HEK293 (cell line): ENCODE measurements at regions not wholly inside any gene's neighbourhood (a gene's known extent, or its start where the extent isn't known, plus 50 kb on each side); places are given as distances from the start of the nearest gene placed in this dataset.
A peak's percentile ranks its signal among the peaks of the same experiment; 100 is the strongest.

Source experiments
- CTCF ChIA-PET: fragments of 350-600 bp; formaldehyde crosslinking; extraction: SDS; loops from one replicate; lab custom pipeline; 2021; ENCODE audit warnings: antibody characterized with exemption; lab: Yijun Ruan, JAX
- POLR2A ChIA-PET: fragments of 300-600 bp; formaldehyde crosslinking; extraction: SDS; loops from one replicate; lab custom pipeline; 2020; ENCODE audit warnings: antibody characterized with exemption, inconsistent platforms; lab: Yijun Ruan, JAX
- H3K27ac ChIP-seq: fragments of 200-500 bp; sonication (Bioruptor generic); 2 replicates; pipeline ENCODE4 v1.5.1; 2014; ENCODE audit warnings: low read depth, low read length, control low read depth, inconsistent platforms; ENCODE audit errors: extremely low read depth
- H3K36me3 ChIP-seq, 2 experiments: fragments of 200-500 bp in 1 of 2; sonication (Bioruptor generic) in 1 of 2; 1 replicate in 1 of 2; 2 replicates in 1 of 2; pipeline ENCODE4 v1.5.1; 2014 to 2017; ENCODE audit warnings: inconsistent platforms in 2 of 2, low read length in 2 of 2; ENCODE audit not compliant: control insufficient read depth in 2 of 2, insufficient read depth in 1 of 2
- H3K4me1 ChIP-seq: fragments of 200-500 bp; sonication (Bioruptor generic); 2 replicates; pipeline ENCODE4 v1.5.1; 2014; ENCODE audit warnings: mild to moderate bottlenecking, low read length, inconsistent platforms; ENCODE audit not compliant: control insufficient read depth, insufficient read depth
- H3K4me3 ChIP-seq: 2 replicates; pipeline ENCODE4 v1.5.1; 2011; ENCODE audit warnings: low read depth, mild to moderate bottlenecking, control low read depth, low read length, moderate library complexity
- H3K9me3 ChIP-seq: fragments of 200-500 bp; sonication (Bioruptor generic); 2 replicates; pipeline ENCODE4 v1.5.1; 2014; ENCODE audit warnings: low read depth, low read length, inconsistent platforms; ENCODE audit not compliant: control insufficient read depth, insufficient read depth
- ELK4 ChIP-seq: IDR thresholded peaks from 2 replicates; pipeline ENCODE4 v1.6.1; 2011; ENCODE audit warnings: mild to moderate bottlenecking, low read depth, low read length, borderline replicate concordance
- GFI1B ChIP-seq: fragments of 450-650 bp; formaldehyde crosslinking; IDR thresholded peaks from 2 replicates; pipeline ENCODE4 v1.5.1; 2016; ENCODE audit warnings: missing biosample characterization, missing genetic modification characterization
- HOXD13 ChIP-seq: sonication (generic); formaldehyde crosslinking; IDR thresholded peaks from 2 replicates; pipeline ENCODE4 v1.8.0; 2022; ENCODE audit warnings: missing genetic modification reagents, borderline replicate concordance
- KLF1 ChIP-seq: fragments of 450-650 bp; formaldehyde crosslinking; IDR thresholded peaks from 2 replicates; pipeline ENCODE4 v1.5.1; 2016; ENCODE audit warnings: missing biosample characterization, missing genetic modification characterization
- KLF10 ChIP-seq: fragments of 450-650 bp; IDR thresholded peaks from 2 replicates; pipeline ENCODE4 v1.5.1; 2018; ENCODE audit warnings: missing biosample characterization, mild to moderate bottlenecking, missing genetic modification characterization
- MEIS1 ChIP-seq: sonication (generic); formaldehyde crosslinking; IDR thresholded peaks from 2 replicates; pipeline ENCODE4 v1.8.1; 2022; ENCODE audit warnings: missing genetic modification reagents, mild to moderate bottlenecking, borderline replicate concordance
- ZBTB26 ChIP-seq: fragments of 450-650 bp; formaldehyde crosslinking; optimal IDR thresholded peaks from 2 replicates; pipeline ENCODE3; 2016; ENCODE audit warnings: missing biosample characterization, mild to moderate bottlenecking, missing genetic modification characterization
- ZBTB44 ChIP-seq: fragments of 450-650 bp; IDR thresholded peaks from 2 replicates; pipeline ENCODE4 v1.5.1; 2018; ENCODE audit warnings: missing biosample characterization, mild to moderate bottlenecking, missing genetic modification characterization
- ZBTB8A ChIP-seq: fragments of 450-650 bp; formaldehyde crosslinking; IDR thresholded peaks from 2 replicates; pipeline ENCODE4 v1.5.1; 2016; ENCODE audit warnings: missing biosample characterization, missing genetic modification characterization
- ZNF146 ChIP-seq: fragments of 450-650 bp; formaldehyde crosslinking; IDR thresholded peaks from 2 replicates; pipeline ENCODE4 v1.5.1; 2016; ENCODE audit warnings: missing biosample characterization, missing genetic modification characterization
- ZNF311 ChIP-seq: fragments of 450-650 bp; formaldehyde crosslinking; IDR thresholded peaks from 2 replicates; pipeline ENCODE4 v1.5.1; 2017; ENCODE audit warnings: missing biosample characterization, missing genetic modification characterization, borderline replicate concordance
- ZNF48 ChIP-seq: fragments of 450-650 bp; formaldehyde crosslinking; IDR thresholded peaks from 2 replicates; pipeline ENCODE4 v1.5.1; 2016; ENCODE audit warnings: missing biosample characterization, missing genetic modification characterization
- ZNF571 ChIP-seq: fragments of 450-650 bp; formaldehyde crosslinking; IDR thresholded peaks from 2 replicates; pipeline ENCODE4 v1.5.0; 2017; ENCODE audit warnings: missing biosample characterization, missing genetic modification characterization
- ZNF585B ChIP-seq: fragments of 450-650 bp; formaldehyde crosslinking; IDR thresholded peaks from 2 replicates; pipeline ENCODE4 v1.5.1; 2016; ENCODE audit warnings: missing biosample characterization, missing genetic modification characterization
- ZNF654 ChIP-seq: fragments of 450-650 bp; formaldehyde crosslinking; IDR thresholded peaks from 2 replicates; pipeline ENCODE4 v1.5.1; 2016; ENCODE audit warnings: low read depth, missing biosample characterization, missing genetic modification characterization
- ZNF660 ChIP-seq: fragments of 450-650 bp; IDR thresholded peaks from 2 replicates; pipeline ENCODE4 v1.5.1; 2018; ENCODE audit warnings: missing biosample characterization, mild to moderate bottlenecking, missing genetic modification characterization
- ZNF785 ChIP-seq: fragments of 450-650 bp; formaldehyde crosslinking; IDR thresholded peaks from 2 replicates; pipeline ENCODE4 v1.5.1; 2016; ENCODE audit warnings: missing biosample characterization, missing genetic modification characterization
- TF ChIP-seq, protein P1 (sequence below): fragments of 450-650 bp; formaldehyde crosslinking; IDR thresholded peaks from 2 replicates; pipeline ENCODE4 v1.5.1; 2016; ENCODE audit warnings: missing biosample characterization, missing genetic modification characterization
- TF ChIP-seq, protein P2 (sequence below): fragments of 450-650 bp; formaldehyde crosslinking; IDR thresholded peaks from 2 replicates; pipeline ENCODE4 v1.5.1; 2016; ENCODE audit warnings: missing biosample characterization, missing genetic modification characterization
- TF ChIP-seq, protein P3 (sequence below): fragments of 450-650 bp; formaldehyde crosslinking; IDR thresholded peaks from 2 replicates; pipeline ENCODE4 v1.5.1; 2017; ENCODE audit warnings: missing biosample characterization, missing genetic modification characterization

DNA sequence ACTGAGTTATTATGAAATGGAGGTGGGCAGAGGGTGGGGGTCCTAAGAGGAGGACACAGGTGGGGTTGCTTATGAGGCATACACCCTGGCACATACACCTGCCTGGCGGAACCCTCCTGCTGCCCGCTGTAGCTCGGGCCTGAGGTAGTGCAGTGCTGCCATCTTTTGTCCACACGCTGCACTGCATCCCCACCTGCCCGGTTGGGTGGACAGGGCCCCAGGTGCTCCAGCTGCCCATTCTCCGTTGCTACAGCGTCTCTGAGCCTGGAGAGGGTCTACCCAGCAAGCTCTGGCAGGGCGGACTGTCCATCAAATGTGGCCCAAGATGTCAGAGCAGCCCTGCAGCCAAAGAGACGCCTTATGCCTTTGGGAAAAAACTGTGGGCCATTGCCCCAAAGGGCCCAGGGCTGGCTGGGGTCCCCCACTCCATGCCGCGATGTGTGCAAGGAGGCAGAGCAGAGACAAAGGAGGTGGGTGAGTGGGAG is 131.2 kb downstream of the BUD13 start:
- no peak overlapping the region for H3K27ac ChIP-seq
- no peaks in the 10 kb centered on the region for H3K9me3 ChIP-seq
- H3K36me3 ChIP-seq = no peaks in the 10 kb centered on the region
- POLR2A ChIA-PET = interaction anchor here (0.6 kb wide), 1 partner anchor 502 kb away, joined by 4 read pairs; no protein-coding TSS in a partner anchor
- TF ChIP-seq ZNF48 (tag by site-specific recombination) (no peak), KLF10 (tag by site-specific recombination) (no peak), ELK4 (no peak), MEIS1 (CRISPR knock-in tag) (no peak), ZBTB8A (tag by site-specific recombination) (no peak), ZNF660 (no peak), ZNF146 (tag by site-specific recombination) (no peak), ZNF585B (no peak), ZNF785 (no peak), ZNF654 (tag by site-specific recombination) (peak; percentile 62), HOXD13 (CRISPR knock-in tag) (no peak), ZNF311 (no peak)
- TF ChIP-seq, protein P1, sequence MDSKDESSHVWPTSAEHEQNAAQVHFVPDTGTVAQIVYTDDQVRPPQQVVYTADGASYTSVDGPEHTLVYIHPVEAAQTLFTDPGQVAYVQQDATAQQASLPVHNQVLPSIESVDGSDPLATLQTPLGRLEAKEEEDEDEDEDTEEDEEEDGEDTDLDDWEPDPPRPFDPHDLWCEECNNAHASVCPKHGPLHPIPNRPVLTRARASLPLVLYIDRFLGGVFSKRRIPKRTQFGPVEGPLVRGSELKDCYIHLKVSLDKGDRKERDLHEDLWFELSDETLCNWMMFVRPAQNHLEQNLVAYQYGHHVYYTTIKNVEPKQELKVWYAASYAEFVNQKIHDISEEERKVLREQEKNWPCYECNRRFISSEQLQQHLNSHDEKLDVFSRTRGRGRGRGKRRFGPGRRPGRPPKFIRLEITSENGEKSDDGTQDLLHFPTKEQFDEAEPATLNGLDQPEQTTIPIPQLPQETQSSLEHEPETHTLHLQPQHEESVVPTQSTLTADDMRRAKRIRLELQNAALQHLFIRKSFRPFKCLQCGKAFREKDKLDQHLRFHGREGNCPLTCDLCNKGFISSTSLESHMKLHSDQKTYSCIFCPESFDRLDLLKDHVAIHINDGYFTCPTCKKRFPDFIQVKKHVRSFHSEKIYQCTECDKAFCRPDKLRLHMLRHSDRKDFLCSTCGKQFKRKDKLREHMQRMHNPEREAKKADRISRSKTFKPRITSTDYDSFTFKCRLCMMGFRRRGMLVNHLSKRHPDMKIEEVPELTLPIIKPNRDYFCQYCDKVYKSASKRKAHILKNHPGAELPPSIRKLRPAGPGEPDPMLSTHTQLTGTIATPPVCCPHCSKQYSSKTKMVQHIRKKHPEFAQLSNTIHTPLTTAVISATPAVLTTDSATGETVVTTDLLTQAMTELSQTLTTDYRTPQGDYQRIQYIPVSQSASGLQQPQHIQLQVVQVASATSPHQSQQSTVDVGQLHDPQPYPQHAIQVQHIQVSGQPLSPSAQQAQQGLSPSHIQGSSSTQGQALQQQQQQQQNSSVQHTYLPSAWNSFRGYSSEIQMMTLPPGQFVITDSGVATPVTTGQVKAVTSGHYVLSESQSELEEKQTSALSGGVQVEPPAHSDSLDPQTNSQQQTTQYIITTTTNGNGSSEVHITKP (tag by site-specific recombination) = no peak
- TF ChIP-seq, protein P2, sequence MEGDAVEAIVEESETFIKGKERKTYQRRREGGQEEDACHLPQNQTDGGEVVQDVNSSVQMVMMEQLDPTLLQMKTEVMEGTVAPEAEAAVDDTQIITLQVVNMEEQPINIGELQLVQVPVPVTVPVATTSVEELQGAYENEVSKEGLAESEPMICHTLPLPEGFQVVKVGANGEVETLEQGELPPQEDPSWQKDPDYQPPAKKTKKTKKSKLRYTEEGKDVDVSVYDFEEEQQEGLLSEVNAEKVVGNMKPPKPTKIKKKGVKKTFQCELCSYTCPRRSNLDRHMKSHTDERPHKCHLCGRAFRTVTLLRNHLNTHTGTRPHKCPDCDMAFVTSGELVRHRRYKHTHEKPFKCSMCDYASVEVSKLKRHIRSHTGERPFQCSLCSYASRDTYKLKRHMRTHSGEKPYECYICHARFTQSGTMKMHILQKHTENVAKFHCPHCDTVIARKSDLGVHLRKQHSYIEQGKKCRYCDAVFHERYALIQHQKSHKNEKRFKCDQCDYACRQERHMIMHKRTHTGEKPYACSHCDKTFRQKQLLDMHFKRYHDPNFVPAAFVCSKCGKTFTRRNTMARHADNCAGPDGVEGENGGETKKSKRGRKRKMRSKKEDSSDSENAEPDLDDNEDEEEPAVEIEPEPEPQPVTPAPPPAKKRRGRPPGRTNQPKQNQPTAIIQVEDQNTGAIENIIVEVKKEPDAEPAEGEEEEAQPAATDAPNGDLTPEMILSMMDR (tag by site-specific recombination) = peak; percentile 72
- H3K4me3 ChIP-seq = no peak overlapping the region
- CTCF ChIA-PET = interaction anchor here (0.5 to 3.2 kb wide), 33 partner anchors 11 to 1867 kb away, joined by 3 to 19 read pairs (median 4); no protein-coding TSS in a partner anchor
- no peaks in the 10 kb centered on the region for H3K4me1 ChIP-seq

DNA sequence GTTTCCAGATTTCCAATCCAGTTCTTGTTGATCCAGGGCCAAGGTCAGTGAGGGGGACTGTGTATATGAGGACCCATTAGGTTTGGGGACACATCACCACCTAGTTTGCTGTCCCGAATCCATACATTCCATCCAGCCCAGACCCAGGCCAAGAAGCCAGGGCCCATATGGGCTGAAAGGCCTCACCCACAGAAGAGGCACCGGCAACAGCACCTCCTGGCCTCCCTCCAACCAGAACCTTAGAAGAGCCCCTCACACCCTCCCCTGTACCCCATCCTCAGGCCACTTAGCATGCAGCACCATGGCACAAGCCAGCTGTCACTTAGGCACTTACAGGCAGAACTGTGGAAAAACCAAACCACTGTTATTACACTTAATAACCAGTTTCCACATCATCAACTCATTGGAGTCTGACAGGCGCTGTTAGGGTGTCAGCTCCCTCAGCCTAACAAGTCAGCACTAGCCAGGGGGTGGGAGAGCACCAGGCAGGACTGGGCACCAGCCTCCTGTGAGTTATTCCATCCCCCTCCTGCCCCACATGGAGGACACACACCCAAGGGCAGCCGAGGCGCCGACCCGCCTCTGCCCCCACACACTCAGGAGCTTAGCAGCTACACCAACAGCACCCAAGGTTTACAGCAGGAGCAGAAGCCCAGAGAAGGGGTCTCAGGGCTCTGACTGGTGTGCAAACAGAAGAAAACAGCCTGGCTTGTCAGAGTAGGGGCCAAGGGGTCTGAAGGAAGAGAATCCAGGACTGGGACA is 132.0 kb downstream of the BUD13 start:
- H3K9me3 ChIP-seq = no peaks in the 10 kb centered on the region
- H3K4me1 ChIP-seq = no peaks in the 10 kb centered on the region
- ChIA-PET POLR2A (interaction anchor here (0.6 kb wide), 1 partner anchor 503 kb away, joined by 4 read pairs; no protein-coding TSS in a partner anchor), CTCF (interaction anchor here (0.5 to 3.2 kb wide), 28 partner anchors 13 to 1866 kb away, joined by 3 to 19 read pairs (median 4); no protein-coding TSS in a partner anchor)
- no peak overlapping the region for H3K4me3 ChIP-seq
- H3K36me3 ChIP-seq = no peaks in the 10 kb centered on the region
- no peak overlapping the region for H3K27ac ChIP-seq
- TF ChIP-seq ZNF571 (tag by site-specific recombination) = no peak
- TF ChIP-seq, protein P3, sequence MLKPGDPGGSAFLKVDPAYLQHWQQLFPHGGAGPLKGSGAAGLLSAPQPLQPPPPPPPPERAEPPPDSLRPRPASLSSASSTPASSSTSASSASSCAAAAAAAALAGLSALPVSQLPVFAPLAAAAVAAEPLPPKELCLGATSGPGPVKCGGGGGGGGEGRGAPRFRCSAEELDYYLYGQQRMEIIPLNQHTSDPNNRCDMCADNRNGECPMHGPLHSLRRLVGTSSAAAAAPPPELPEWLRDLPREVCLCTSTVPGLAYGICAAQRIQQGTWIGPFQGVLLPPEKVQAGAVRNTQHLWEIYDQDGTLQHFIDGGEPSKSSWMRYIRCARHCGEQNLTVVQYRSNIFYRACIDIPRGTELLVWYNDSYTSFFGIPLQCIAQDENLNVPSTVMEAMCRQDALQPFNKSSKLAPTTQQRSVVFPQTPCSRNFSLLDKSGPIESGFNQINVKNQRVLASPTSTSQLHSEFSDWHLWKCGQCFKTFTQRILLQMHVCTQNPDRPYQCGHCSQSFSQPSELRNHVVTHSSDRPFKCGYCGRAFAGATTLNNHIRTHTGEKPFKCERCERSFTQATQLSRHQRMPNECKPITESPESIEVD = no peak
- no peak for TF ChIP-seq GFI1B (tag by site-specific recombination)
- TF ChIP-seq KLF1 (tag by site-specific recombination) = no peak
- no peak for TF ChIP-seq ZBTB26 (tag by site-specific recombination)
- no peak for TF ChIP-seq ZBTB44
